Neural progenitor cell (in vitro differentiated cells): ENCODE measurements at regions not wholly inside any gene's neighbourhood (a gene's known extent, or its start where the extent isn't known, plus 50 kb on each side); places are given as distances from the start of the nearest gene placed in this dataset.

ENCODE experiments used
- EZH2 ChIP-seq: fragments of 200-600 bp; sonication (generic); IDR thresholded peaks from 2 replicates; pipeline ENCODE4 v1.6.1; 2017; ENCODE audit warnings: antibody characterized with exemption, mild to moderate bottlenecking, moderate library complexity
- TF ChIP-seq, protein P1 (sequence below): fragments of 200-600 bp; sonication (generic); IDR thresholded peaks from 2 replicates; pipeline ENCODE4 v1.5.1; 2017; ENCODE audit warnings: antibody characterized with exemption, mild to moderate bottlenecking

DNA sequence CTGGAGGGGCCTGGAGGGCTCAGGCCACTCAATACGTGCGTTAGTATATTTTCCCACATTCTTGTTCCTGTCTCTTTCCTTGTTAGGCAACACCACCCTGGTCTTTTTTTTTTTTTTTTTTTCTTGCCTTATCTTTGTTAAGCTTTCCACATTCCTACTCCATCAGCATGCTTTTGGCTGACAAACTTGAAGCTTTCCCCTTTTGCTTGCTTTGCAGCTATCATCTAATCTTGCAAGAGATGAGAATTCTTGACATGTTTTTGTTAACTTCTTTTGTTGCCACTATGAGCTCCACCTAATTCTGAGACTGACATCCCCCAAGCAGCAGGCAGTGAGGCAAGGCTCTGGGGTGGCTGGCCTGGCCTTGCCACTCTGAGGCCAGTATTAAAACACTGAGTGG is 52.5 kb upstream of the NRP1 start:
- TF ChIP-seq, protein P1, sequence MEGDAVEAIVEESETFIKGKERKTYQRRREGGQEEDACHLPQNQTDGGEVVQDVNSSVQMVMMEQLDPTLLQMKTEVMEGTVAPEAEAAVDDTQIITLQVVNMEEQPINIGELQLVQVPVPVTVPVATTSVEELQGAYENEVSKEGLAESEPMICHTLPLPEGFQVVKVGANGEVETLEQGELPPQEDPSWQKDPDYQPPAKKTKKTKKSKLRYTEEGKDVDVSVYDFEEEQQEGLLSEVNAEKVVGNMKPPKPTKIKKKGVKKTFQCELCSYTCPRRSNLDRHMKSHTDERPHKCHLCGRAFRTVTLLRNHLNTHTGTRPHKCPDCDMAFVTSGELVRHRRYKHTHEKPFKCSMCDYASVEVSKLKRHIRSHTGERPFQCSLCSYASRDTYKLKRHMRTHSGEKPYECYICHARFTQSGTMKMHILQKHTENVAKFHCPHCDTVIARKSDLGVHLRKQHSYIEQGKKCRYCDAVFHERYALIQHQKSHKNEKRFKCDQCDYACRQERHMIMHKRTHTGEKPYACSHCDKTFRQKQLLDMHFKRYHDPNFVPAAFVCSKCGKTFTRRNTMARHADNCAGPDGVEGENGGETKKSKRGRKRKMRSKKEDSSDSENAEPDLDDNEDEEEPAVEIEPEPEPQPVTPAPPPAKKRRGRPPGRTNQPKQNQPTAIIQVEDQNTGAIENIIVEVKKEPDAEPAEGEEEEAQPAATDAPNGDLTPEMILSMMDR = no peak
- TF ChIP-seq EZH2 = no peak
